ENCODE measurements at regions not wholly inside any gene's neighbourhood (a gene's known extent, or its start where the extent isn't known, plus 50 kb on each side); places are given as distances from the start of the nearest gene placed in this dataset.

- ChIA-PET POLR2A (no interaction called here), CTCF (no interaction called here)
- Mint-ChIP-seq H3K9me3 (peaks cover 23% of the 10 kb centered on the region), H3K4me1 (peaks cover 7% of the 10 kb centered on the region), H3K27ac (no peak overlapping the region), H3K4me3 (no peak overlapping the region), H3K27me3 (ENCODE audit: low read depth) (no peaks in the 10 kb centered on the region; the same call in 1 of the 2 replicates), H3K36me3 (peaks cover 8% of the 10 kb centered on the region)
- no peak for TF ChIP-seq FOXP1 (CRISPR knock-in tag; IDR thresholded peaks at IDR 0.05; ENCODE audit: borderline replicate concordance)
- no peak for TF ChIP-seq GABPB1 (CRISPR knock-in tag; IDR thresholded peaks at IDR 0.05)
- TF ChIP-seq RELA (CRISPR knock-in tag; IDR thresholded peaks at IDR 0.05; ENCODE audit: borderline replicate concordance) = no peak
- no peak for TF ChIP-seq IRF1 (CRISPR knock-in tag; IDR thresholded peaks at IDR 0.05)
- TF ChIP-seq, protein P1, sequence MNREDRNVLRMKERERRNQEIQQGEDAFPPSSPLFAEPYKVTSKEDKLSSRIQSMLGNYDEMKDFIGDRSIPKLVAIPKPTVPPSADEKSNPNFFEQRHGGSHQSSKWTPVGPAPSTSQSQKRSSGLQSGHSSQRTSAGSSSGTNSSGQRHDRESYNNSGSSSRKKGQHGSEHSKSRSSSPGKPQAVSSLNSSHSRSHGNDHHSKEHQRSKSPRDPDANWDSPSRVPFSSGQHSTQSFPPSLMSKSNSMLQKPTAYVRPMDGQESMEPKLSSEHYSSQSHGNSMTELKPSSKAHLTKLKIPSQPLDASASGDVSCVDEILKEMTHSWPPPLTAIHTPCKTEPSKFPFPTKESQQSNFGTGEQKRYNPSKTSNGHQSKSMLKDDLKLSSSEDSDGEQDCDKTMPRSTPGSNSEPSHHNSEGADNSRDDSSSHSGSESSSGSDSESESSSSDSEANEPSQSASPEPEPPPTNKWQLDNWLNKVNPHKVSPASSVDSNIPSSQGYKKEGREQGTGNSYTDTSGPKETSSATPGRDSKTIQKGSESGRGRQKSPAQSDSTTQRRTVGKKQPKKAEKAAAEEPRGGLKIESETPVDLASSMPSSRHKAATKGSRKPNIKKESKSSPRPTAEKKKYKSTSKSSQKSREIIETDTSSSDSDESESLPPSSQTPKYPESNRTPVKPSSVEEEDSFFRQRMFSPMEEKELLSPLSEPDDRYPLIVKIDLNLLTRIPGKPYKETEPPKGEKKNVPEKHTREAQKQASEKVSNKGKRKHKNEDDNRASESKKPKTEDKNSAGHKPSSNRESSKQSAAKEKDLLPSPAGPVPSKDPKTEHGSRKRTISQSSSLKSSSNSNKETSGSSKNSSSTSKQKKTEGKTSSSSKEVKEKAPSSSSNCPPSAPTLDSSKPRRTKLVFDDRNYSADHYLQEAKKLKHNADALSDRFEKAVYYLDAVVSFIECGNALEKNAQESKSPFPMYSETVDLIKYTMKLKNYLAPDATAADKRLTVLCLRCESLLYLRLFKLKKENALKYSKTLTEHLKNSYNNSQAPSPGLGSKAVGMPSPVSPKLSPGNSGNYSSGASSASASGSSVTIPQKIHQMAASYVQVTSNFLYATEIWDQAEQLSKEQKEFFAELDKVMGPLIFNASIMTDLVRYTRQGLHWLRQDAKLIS (CRISPR knock-in tag; IDR thresholded peaks at IDR 0.05; ENCODE audit: borderline replicate concordance) = no peak
- TF ChIP-seq, protein P2, sequence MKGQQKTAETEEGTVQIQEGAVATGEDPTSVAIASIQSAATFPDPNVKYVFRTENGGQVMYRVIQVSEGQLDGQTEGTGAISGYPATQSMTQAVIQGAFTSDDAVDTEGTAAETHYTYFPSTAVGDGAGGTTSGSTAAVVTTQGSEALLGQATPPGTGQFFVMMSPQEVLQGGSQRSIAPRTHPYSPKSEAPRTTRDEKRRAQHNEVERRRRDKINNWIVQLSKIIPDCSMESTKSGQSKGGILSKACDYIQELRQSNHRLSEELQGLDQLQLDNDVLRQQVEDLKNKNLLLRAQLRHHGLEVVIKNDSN (CRISPR knock-in tag; IDR thresholded peaks at IDR 0.05) = no peak
- TF ChIP-seq, protein P3, sequence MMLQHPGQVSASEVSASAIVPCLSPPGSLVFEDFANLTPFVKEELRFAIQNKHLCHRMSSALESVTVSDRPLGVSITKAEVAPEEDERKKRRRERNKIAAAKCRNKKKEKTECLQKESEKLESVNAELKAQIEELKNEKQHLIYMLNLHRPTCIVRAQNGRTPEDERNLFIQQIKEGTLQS (CRISPR knock-in tag; conservative IDR thresholded peaks at IDR 0.05) = no peak
- TF ChIP-seq NFATC4 (CRISPR knock-in tag; IDR thresholded peaks at IDR 0.05) = no peak
- TF ChIP-seq, protein P4, sequence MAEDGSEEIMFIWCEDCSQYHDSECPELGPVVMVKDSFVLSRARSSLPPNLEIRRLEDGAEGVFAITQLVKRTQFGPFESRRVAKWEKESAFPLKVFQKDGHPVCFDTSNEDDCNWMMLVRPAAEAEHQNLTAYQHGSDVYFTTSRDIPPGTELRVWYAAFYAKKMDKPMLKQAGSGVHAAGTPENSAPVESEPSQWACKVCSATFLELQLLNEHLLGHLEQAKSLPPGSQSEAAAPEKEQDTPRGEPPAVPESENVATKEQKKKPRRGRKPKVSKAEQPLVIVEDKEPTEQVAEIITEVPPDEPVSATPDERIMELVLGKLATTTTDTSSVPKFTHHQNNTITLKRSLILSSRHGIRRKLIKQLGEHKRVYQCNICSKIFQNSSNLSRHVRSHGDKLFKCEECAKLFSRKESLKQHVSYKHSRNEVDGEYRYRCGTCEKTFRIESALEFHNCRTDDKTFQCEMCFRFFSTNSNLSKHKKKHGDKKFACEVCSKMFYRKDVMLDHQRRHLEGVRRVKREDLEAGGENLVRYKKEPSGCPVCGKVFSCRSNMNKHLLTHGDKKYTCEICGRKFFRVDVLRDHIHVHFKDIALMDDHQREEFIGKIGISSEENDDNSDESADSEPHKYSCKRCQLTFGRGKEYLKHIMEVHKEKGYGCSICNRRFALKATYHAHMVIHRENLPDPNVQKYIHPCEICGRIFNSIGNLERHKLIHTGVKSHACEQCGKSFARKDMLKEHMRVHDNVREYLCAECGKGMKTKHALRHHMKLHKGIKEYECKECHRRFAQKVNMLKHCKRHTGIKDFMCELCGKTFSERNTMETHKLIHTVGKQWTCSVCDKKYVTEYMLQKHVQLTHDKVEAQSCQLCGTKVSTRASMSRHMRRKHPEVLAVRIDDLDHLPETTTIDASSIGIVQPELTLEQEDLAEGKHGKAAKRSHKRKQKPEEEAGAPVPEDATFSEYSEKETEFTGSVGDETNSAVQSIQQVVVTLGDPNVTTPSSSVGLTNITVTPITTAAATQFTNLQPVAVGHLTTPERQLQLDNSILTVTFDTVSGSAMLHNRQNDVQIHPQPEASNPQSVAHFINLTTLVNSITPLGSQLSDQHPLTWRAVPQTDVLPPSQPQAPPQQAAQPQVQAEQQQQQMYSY (CRISPR knock-in tag; IDR thresholded peaks at IDR 0.05) = no peak
- TF ChIP-seq TEAD4 (CRISPR knock-in tag; IDR thresholded peaks at IDR 0.05) = no peak
- ATAC-seq (no peak), DNase-seq (ENCODE audit: low spot score) (no peak)
Measured at GRCh38 chr2:128805237-128805636, 486.6 kb upstream of the HS6ST1 start.

DNA sequence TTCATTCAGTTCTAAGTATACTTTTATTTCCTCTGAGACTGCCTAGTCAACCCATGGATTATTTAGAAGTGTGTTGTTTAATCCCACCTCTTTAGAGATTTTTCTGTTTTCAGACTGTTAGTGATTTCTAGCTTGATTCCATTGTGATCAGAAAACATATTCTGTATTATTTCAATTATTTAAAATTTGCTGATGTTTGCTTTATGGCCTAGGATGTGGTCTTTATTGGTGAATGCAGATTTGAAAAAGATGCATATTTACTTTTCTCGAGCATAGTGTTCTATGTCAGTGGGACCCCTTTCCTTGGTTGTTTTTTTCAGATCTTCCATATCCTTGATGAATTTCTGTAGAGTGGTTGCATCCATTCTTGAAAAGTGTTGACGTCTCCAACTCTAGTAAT, 487.2 kb upstream of the HS6ST1 start:
- H3K9me3 Mint-ChIP-seq = peaks cover 29% of the 10 kb centered on the region
- peaks cover 8% of the 10 kb centered on the region for H3K36me3 Mint-ChIP-seq
- ChIA-PET POLR2A (no interaction called here), CTCF (no interaction called here)
- no peak for ATAC-seq
- H3K27ac Mint-ChIP-seq = no peak overlapping the region
- peaks cover 7% of the 10 kb centered on the region for H3K4me1 Mint-ChIP-seq
- no peak for DNase-seq (ENCODE audit: low spot score)
- H3K27me3 Mint-ChIP-seq (ENCODE audit: low read depth) = no peaks in the 10 kb centered on the region; the same call in 1 of the 2 replicates
- H3K4me3 Mint-ChIP-seq = no peak overlapping the region
- TF ChIP-seq, protein P2 (CRISPR knock-in tag; IDR thresholded peaks at IDR 0.05) = no peak
- TF ChIP-seq NFYB (CRISPR knock-in tag; conservative IDR thresholded peaks at IDR 0.05; ENCODE audit: low read depth) (no peak), FOXK1 (CRISPR knock-in tag; IDR thresholded peaks at IDR 0.05) (no peak), NR1H2 (CRISPR knock-in tag; IDR thresholded peaks at IDR 0.05) (no peak), RELA (CRISPR knock-in tag; IDR thresholded peaks at IDR 0.05; ENCODE audit: borderline replicate concordance) (no peak), TEAD4 (CRISPR knock-in tag; IDR thresholded peaks at IDR 0.05) (no peak), NR3C1 (CRISPR knock-in tag; conservative IDR thresholded peaks at IDR 0.05; ENCODE audit: low read depth) (no peak), RORB (CRISPR knock-in tag; IDR thresholded peaks at IDR 0.05) (no peak), ATF6 (CRISPR knock-in tag; IDR thresholded peaks at IDR 0.05) (no peak), JAZF1 (CRISPR knock-in tag; IDR thresholded peaks at IDR 0.05) (no peak)
- TF ChIP-seq, protein P5, sequence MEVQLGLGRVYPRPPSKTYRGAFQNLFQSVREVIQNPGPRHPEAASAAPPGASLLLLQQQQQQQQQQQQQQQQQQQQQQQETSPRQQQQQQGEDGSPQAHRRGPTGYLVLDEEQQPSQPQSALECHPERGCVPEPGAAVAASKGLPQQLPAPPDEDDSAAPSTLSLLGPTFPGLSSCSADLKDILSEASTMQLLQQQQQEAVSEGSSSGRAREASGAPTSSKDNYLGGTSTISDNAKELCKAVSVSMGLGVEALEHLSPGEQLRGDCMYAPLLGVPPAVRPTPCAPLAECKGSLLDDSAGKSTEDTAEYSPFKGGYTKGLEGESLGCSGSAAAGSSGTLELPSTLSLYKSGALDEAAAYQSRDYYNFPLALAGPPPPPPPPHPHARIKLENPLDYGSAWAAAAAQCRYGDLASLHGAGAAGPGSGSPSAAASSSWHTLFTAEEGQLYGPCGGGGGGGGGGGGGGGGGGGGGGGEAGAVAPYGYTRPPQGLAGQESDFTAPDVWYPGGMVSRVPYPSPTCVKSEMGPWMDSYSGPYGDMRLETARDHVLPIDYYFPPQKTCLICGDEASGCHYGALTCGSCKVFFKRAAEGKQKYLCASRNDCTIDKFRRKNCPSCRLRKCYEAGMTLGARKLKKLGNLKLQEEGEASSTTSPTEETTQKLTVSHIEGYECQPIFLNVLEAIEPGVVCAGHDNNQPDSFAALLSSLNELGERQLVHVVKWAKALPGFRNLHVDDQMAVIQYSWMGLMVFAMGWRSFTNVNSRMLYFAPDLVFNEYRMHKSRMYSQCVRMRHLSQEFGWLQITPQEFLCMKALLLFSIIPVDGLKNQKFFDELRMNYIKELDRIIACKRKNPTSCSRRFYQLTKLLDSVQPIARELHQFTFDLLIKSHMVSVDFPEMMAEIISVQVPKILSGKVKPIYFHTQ (CRISPR knock-in tag; IDR thresholded peaks at IDR 0.05) = no peak
- TF ChIP-seq, protein P3 (CRISPR knock-in tag; conservative IDR thresholded peaks at IDR 0.05) = no peak
- TF ChIP-seq, protein P6, sequence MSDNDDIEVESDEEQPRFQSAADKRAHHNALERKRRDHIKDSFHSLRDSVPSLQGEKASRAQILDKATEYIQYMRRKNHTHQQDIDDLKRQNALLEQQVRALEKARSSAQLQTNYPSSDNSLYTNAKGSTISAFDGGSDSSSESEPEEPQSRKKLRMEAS (CRISPR knock-in tag; IDR thresholded peaks at IDR 0.05) = no peak
